Right ventricle myocardium superior (tissue), 1 donor: ENCODE measurements at regions not wholly inside any gene's neighbourhood (a gene's known extent, or its start where the extent isn't known, plus 50 kb on each side); places are given as distances from the start of the nearest gene placed in this dataset.
"Not testable (repeated sequence)": the region's sequence is repeated elsewhere in the genome, so short reads cannot be mapped to it uniquely, and the experiment has no call there.

Experiments
- ATAC-seq: fragments of 200-7000 bp; cut with Tn5 transposase; one replicate; pipeline ENCODE4 v1.9.1; 2020; ENCODE audit warnings: mild to moderate bottlenecking; ENCODE audit not compliant: poor library complexity
- DNase-seq: peaks from one replicate; pipeline ENCODE4 v3.0.0-alpha.2; 2020
- intact Hi-C: fragments of 100-400 bp; cut with DNase I; formaldehyde crosslinking; loops from one replicate; pipeline ENCODE4 v1.11.2; 2022
- donor health status: DM: no; HTN: yes; CAD: no; lungs with severe emphysema.

DNA sequence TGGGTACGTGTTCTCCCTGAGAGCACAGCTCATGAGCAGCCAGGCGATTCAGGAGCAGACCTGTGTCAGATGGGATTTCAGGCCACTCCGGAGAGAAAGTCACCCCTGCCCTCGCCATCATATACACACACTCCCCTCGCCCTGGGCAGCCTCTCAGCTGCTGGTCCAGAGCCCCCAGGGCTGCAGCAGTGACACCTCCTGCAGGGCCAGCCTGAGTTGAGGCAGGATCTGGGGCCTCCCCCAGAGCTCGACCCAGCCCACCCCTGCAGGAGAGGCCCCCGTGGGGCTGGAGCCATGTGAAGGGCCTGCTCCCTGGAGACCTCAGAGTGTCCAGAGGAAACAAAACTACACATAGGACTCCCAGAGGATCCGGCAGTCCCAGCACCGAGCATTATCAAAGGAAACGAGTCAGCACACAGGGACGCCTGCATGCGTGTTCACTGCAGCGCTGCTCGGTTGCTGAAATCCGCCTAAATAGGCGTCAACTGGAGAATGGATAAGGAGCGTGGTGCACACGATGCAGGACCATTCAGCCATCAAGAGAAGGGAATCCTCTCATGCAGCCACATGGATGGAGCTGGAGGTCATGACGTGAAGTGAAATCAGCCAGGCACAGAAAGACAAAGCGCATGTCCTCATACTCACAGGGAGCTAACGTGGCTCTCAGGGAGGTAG lies 104.0 kb downstream of the TNFAIP2 start:
- intact Hi-C loops = no loop called here
- ATAC-seq (no peak), DNase-seq (no peak)

DNA sequence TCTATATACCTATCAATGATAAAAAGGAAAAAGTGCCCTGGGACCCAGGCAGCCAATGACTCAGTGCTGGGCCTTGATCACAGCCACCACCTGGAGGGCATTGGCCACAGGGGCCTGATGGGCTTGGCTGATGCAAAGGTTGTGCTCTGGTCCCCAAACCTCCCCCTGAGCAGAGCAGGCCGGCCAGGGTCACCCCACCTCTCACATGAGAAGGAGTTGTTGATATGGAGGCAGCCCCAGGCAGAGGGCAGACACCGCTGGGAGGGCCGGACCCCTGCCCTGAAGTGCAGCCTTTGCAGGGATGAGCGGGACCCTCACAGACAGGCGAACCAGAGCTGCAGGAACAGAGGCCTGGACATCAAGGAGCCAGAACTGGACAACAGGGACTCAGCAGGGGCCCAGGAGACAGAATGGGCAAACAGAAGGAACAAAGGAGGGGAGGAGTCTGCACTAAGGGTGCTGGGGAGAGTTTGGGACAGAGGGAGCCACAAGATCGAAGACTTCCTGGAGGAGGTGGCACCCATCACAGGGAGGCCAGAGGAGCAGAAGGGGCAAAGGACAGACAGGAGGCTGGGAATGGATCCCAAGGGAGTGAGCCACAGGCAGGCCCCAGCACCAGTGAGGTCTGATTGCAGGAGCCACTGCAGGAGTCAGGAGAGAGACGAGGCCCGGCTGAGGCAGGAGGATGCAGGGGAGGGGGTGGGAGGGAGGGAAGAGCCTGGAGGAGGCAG lies 105.0 kb downstream of the TNFAIP2 start:
- no peak for ATAC-seq
- no peak for DNase-seq
- intact Hi-C loops = no loop called here

DNA sequence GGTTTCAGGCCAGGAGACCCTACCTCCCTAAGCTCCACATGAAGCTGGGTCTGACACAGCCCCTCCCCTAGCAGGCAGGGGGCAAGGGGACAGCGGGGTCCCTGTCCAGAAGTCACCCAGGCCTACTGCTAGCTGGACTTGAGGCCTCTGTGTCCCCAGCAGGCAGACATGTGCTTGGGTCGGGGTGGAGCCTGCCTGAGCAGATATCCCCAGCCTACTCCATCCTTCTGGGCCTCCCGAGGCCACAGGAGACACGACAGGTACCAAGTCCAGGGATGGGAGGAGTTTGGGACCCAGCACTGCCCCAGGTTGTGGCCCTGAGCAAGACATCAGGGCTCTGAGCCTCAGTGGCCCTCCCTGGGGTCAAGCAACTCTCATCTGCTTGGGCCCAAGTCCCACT lies 105.2 kb upstream of the EIF5 start:
- ATAC-seq (no peak), DNase-seq (no peak)
- intact Hi-C loops = no loop called here

- no peak for ATAC-seq
- intact Hi-C loops = no loop called here
Observed at GRCh38 chr14:103230021-103230420, 104.0 kb upstream of the EIF5 start.

DNA sequence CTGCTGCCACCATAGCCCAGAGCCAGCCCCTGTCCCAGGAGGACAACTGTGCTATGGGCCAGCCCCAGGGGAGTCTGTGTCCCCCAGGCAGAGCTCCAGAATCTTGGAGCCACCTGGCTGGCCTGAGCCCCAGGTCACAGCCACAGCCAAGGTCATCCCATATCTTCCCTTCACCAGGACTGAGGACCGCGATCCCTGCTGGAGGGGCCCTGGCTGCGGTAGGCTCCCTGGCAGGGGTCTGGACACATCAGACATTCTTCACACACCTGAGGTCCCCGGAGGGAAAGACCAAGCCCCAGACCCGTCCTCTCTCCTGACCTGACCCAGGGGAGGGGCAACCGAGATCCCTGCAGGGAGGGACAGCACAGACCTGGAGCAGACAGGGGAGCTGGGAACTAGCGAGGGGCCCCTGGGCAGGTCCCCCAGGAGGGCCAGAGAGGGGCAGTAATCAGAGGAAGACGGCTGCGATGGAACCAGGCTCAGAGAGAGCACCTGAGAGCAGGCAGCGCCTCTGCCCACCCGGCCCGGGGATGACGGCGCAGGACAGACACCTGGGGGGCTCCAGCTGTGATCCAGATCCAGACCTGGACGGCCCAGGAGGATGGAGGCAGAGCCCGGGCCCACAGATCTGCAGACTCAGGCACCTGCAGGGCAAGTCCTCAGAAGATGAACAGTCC lies 103.2 kb upstream of the EIF5 start:
- ATAC-seq = no peak
- intact Hi-C loops = no loop called here
- no peak for DNase-seq

More at GRCh38 chr14:103230021-103230420, 104.0 kb upstream of the EIF5 start:
- no peak for DNase-seq

- DNase-seq = no peak
- ATAC-seq = no peak
- intact Hi-C loops = no loop called here
Observed at GRCh38 chr14:103231376-103232019, 102.5 kb upstream of the EIF5 start.

DNA sequence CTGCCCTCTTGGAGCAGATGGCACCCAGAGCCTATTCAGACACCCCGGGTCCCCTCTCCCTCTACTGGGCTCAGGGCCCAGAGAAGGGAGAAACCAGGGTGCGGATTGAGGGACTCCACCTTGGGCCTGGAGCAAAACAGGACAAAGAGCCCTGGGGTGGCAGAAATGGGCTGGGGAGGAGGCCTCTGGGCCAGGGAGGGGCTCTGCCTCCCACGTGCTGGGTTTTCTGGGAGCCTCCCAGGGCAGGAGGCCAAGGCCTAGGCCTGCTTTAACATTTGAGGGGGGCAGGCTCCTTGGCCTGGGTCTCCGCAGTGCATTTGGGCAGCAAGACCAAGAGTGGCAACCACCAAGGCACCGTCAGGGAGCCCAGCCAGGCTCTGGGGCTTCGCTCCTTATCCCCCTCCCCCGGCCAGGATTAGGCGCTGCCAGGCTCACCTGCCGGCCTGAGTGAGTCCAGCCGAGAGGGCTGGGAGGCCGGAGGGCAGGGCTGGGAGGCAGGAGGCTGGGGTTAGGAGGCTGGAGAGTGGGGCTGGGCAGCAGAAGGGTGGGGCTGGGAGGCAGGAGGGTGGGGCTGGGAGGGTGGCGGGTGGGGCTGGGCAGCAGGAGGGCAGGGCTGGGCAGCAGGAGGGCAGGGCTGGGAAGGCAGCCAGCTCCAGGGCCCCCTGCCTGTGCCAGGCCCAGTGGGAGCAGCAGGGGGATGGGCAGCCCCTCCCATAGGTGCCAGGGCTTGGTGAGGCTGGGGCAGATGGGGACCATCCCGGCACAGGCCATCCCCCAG lies 101.8 kb upstream of the EIF5 start:
- no peak for ATAC-seq
- no peak for DNase-seq
- intact Hi-C loops = no loop called here

DNA sequence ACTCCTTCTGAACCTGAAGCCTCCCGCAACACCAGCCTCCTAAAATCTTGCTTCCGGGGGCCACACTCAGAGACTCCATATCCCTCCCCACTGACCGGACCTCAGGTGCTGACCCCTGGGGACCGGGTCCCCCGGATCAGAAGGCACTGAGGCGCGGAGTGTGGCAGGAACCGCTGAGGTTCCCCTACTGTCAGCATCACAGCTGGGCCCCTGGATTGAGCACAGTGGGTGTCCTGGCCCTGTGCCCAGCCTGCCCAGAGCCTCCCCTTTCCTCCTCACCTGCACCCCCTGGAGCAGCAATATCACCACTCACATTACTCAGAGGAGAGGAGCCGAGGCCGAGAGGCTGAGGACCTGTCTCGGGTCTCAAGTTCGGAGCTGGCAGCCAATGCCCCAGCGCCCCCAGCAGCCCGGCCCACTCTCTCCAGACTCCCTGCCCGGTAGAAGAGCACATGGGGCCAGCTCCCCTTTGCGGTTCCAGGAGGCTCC lies 101.2 kb upstream of the EIF5 start:
- ATAC-seq = no peak
- intact Hi-C loops = no loop called here
- no peak for DNase-seq

GRCh38 chr14:103233328-103233727 lies 100.7 kb upstream of the EIF5 start:
- ATAC-seq (no peak), DNase-seq (no peak)
- intact Hi-C loops = no loop called here

DNA sequence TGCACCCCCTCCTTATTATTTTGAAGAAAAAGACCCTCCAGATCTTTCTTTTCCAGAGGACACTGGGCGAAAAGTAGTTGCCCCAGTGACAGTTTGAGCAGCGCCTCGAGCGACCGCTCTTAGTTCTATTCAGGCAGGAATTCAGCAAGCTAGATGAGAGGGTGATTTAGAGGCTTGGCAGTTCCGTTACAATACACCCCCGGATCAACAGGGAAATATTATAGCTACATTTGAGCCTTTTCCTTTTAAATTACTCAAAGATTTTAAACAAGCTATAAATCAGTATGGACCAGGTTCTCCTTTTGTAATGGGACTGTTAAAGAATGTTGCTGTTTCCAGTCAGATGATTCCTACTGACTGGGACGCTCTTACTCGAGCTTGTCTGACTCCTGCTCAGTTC lies 99.2 kb upstream of the EIF5 start:
- ATAC-seq, intact Hi-C loops, DNase-seq: not testable (repeated sequence)

- ATAC-seq, intact Hi-C loops, DNase-seq: not testable (repeated sequence)
Observed at GRCh38 chr14:103235506-103235905, 98.5 kb upstream of the EIF5 start.

DNA sequence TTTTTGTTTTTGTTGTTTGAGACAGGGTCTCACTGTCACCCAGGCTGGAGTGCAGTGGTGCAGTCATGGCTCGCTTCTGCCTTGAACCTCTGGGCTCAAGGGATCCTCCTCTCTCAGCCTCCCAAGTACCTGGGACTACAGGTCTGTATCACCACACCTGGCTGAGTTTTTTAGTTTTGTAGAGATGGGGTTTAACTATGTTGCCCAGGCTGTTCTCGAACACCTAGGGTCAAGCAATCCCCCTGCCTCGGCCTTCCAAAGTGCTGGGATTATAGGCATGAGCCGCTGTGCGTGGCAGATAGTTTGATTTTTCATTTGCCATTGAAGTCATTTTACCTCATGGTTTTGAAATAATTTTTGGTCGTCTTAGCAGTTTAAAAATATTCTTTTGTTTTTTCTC lies 94.3 kb upstream of the EIF5 start:
- DNase-seq = no peak
- intact Hi-C loops = no loop called here
- ATAC-seq = no peak

- intact Hi-C loops = no loop called here
- ATAC-seq (no peak), DNase-seq (no peak)
Observed at GRCh38 chr14:103241531-103241930, 92.5 kb upstream of the EIF5 start.

- intact Hi-C loops = no loop called here
- ATAC-seq (no peak), DNase-seq (no peak)
Observed at GRCh38 chr14:103243764-103244737, 90.0 kb upstream of the EIF5 start.

GRCh38 chr14:103245624-103246031 lies 88.4 kb upstream of the EIF5 start:
- DNase-seq, ATAC-seq, intact Hi-C loops: not testable (repeated sequence)

- DNase-seq = no peak
- ATAC-seq = no peak
- intact Hi-C loops = no loop called here
Observed at GRCh38 chr14:103246070-103246469, 88.0 kb upstream of the EIF5 start.

DNA sequence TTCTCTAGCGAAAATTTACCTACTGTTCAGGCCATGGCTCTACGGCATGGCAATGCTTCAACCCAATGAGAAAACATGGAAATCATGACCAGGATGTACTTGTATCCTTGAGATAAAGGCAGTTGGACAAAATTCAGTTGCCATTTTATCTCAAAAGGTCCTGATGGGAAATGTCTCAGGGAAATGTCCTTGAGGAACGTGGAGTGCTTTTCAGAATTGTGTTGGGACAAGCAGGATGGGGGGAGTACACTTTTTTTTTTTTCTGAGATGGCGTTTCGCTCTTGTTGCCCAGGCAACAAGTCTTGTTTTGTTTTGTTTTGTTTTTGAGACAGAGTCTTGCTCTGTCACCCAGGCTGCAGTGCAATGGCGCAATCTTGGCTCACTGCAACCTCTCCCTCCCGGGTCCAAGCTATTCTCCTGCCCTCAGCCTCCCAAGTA lies 86.8 kb upstream of the EIF5 start:
- intact Hi-C loops = no loop called here
- ATAC-seq (no peak), DNase-seq (no peak)
